ENCODE measurements at regions not wholly inside any gene's neighbourhood (a gene's known extent, or its start where the extent isn't known, plus 50 kb on each side); places are given as distances from the start of the nearest gene placed in this dataset.

DNA sequence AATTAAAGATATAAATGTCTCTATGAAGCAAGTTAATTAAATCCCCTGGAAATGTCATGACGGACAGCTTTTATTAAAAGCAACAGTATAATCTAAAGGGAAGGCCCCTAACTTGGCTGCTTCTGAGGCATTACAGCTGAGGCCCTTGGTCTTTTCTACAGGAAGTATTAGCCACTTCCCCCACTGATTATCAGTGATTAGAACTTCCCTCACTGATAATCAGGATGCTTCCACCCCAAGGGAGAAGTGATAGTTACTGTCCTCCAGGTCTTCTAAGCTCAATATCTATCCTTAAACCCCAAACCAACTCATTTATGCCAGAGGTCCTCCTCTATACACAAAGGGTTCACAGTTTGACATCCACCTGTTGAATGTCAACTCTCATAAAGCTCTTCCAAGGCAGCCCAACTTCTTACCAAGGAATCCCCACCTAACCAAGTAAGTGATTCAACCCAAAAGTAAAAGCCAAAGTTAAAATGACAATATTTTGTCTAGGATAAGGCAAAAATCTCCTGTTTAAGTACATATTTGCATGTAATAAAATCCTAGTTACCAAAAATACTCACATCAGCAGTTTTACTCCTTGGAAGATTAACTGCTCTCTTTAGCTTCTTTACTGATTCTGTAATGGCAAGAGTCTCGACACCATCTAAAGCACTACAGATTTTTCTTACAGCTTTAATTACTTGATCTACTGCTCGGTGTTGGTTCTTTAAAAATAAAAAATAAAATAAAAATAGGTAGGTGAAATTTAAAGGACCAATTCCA, 58.6 kb upstream of the RPS13 start:
- Mint-ChIP-seq H3K36me3 (ENCODE audit: low read depth) (peaks cover 29% of the 10 kb centered on the region), H3K27me3 (ENCODE audit: insufficient read depth) (no peaks in the 10 kb centered on the region), H3K4me1 (ENCODE audit: low read depth) (no peaks in the 10 kb centered on the region), H3K27ac (no peak overlapping the region), H3K9me3 (no peaks in the 10 kb centered on the region), H3K4me3 (no peak overlapping the region)
- no peak for DNase-seq
- TF ChIP-seq, protein P1, sequence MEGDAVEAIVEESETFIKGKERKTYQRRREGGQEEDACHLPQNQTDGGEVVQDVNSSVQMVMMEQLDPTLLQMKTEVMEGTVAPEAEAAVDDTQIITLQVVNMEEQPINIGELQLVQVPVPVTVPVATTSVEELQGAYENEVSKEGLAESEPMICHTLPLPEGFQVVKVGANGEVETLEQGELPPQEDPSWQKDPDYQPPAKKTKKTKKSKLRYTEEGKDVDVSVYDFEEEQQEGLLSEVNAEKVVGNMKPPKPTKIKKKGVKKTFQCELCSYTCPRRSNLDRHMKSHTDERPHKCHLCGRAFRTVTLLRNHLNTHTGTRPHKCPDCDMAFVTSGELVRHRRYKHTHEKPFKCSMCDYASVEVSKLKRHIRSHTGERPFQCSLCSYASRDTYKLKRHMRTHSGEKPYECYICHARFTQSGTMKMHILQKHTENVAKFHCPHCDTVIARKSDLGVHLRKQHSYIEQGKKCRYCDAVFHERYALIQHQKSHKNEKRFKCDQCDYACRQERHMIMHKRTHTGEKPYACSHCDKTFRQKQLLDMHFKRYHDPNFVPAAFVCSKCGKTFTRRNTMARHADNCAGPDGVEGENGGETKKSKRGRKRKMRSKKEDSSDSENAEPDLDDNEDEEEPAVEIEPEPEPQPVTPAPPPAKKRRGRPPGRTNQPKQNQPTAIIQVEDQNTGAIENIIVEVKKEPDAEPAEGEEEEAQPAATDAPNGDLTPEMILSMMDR (IDR thresholded peaks at IDR 0.05): no peak

DNA sequence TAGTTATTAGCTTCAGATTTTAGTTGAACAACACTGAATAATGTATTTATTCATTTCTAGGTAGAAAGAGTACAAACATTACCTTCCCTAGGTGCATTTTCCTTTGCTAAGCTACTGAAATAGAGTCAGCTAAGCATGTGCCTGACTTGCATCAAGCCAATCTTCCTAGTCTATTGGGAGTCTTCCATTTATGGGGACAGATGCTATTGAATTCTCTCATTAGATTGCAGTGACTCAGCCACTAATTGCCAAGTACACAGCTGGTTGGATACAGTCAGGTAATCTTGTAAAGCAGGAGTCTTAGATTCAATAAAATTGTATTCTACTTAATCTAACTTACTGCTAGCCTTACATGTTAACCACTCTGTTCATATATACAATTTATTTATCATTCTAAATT, 55.2 kb upstream of the RPS13 start:
- TF ChIP-seq, protein P1 (IDR thresholded peaks at IDR 0.05): no peak
- Mint-ChIP-seq H3K4me1 (ENCODE audit: low read depth) (peaks cover 5% of the 10 kb centered on the region; the same call in 1 of the 2 replicates), H3K36me3 (ENCODE audit: low read depth) (peaks cover 17% of the 10 kb centered on the region), H3K9me3 (no peaks in the 10 kb centered on the region), H3K27me3 (ENCODE audit: insufficient read depth) (no peaks in the 10 kb centered on the region), H3K27ac (no peak overlapping the region), H3K4me3 (no peak overlapping the region)
- DNase-seq: no peak

DNA sequence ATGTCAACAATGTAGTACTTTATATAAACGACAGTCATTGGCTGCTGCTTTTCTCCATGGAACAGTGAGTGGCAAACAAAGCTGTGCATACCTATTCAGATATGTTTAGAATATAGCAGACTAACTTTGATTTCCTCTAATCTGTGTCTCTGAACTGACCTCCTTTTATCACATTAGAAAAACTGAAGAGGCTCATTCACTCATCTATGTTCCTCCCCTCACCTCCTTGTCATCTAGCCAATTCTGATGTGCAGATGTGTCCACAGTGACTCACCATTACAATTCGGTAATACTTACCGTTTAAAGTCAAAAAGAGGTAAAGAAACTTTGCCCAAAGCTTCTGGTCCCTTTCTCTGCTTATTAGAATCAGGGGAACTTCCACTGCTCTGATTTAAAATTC, 51.5 kb upstream of the RPS13 start:
- no peaks in the 10 kb centered on the region for H3K9me3 Mint-ChIP-seq
- H3K4me3 Mint-ChIP-seq: no peak overlapping the region
- H3K27ac Mint-ChIP-seq: no peak overlapping the region
- H3K36me3 Mint-ChIP-seq (ENCODE audit: low read depth): peaks cover 23% of the 10 kb centered on the region
- peaks cover 5% of the 10 kb centered on the region; the same call in 1 of the 2 replicates for H3K4me1 Mint-ChIP-seq (ENCODE audit: low read depth)
- H3K27me3 Mint-ChIP-seq (ENCODE audit: insufficient read depth): no peaks in the 10 kb centered on the region
- TF ChIP-seq, protein P1 (IDR thresholded peaks at IDR 0.05): no peak
- no peak for DNase-seq
